Smooth muscle cell (in vitro differentiated cells): ENCODE measurements at regions not wholly inside any gene's neighbourhood (a gene's known extent, or its start where the extent isn't known, plus 50 kb on each side); places are given as distances from the start of the nearest gene placed in this dataset.
"Not testable (repeated sequence)": the region's sequence is repeated elsewhere in the genome, so short reads cannot be mapped to it uniquely, and the experiment has no call there.

Experiments used
- DNase-seq: peaks from one replicate; lab custom pipeline; 2025; ENCODE audit not compliant: unreplicated experiment; lab: John Stamatoyannopoulos, UW
- H2AFZ ChIP-seq: fragments of 200-600 bp; sonication (generic); 2 replicates; pipeline ENCODE4 v1.6.0; 2016; ENCODE audit warnings: antibody characterized with exemption, low read depth, mild to moderate bottlenecking
- H3F3A ChIP-seq: fragments of 200-600 bp; sonication (generic); 2 replicates; pipeline ENCODE4 v1.6.0; 2017; ENCODE audit warnings: antibody characterized with exemption, low read depth
- H3K27ac ChIP-seq: fragments of 200-600 bp; sonication (generic); 2 replicates; pipeline ENCODE4 v1.5.1; 2016; ENCODE audit warnings: low read depth, mild to moderate bottlenecking
- H3K27me3 ChIP-seq: fragments of 200-600 bp; sonication (generic); 2 replicates; pipeline ENCODE4 v1.6.1; 2016; ENCODE audit warnings: low read depth, mild to moderate bottlenecking
- H3K36me3 ChIP-seq: fragments of 200-600 bp; sonication (generic); 2 replicates; pipeline ENCODE4 v1.5.1; 2016; ENCODE audit warnings: low read depth
- H3K4me1 ChIP-seq: fragments of 200-600 bp; sonication (generic); 2 replicates; pipeline ENCODE4 v1.5.1; 2016; ENCODE audit warnings: low read depth
- H3K4me2 ChIP-seq: fragments of 200-600 bp; sonication (generic); 2 replicates; pipeline ENCODE4 v1.6.0; 2016; ENCODE audit warnings: mild to moderate bottlenecking
- H3K4me3 ChIP-seq: fragments of 200-600 bp; sonication (generic); 2 replicates; pipeline ENCODE4 v1.5.1; 2016; ENCODE audit warnings: mild to moderate bottlenecking
- H3K79me2 ChIP-seq: fragments of 200-600 bp; sonication (generic); 2 replicates; pipeline ENCODE4 v1.6.0; 2016; ENCODE audit warnings: low read depth, mild to moderate bottlenecking
- H3K9ac ChIP-seq: fragments of 200-600 bp; sonication (generic); 2 replicates; pipeline ENCODE4 v1.6.0; 2016; ENCODE audit warnings: low read depth
- H3K9me3 ChIP-seq: fragments of 200-600 bp; sonication (generic); replicated peaks from 2 replicates; pipeline ENCODE4 v1.5.1; 2016; ENCODE audit warnings: low read depth
- H4K20me1 ChIP-seq: fragments of 200-600 bp; sonication (generic); 2 replicates; pipeline ENCODE4 v1.6.0; 2016; ENCODE audit warnings: low read depth
- WGBS: methylation state at CpG from one replicate; pipeline ENCODE4 v1.1.7; 2016; ENCODE audit warnings: low lambda C conversion rate; 5-methylcytosine and 5-hydroxymethylcytosine counted together
- TF ChIP-seq, protein P1 (sequence below): fragments of 200-600 bp; sonication (generic); IDR thresholded peaks from 2 replicates; pipeline ENCODE4 v1.5.1; 2017; ENCODE audit warnings: borderline replicate concordance, mild to moderate bottlenecking, antibody characterized with exemption; ENCODE audit not compliant: insufficient read depth, poor library complexity, severe bottlenecking

GRCh38 chr10:114749510-114749909 lies 72.1 kb upstream of the FHIP2A start:
- Histone ChIP-seq H4K20me1 (no peaks in the 10 kb centered on the region), H3K4me3 (no peak overlapping the region), H3K27me3 (no peaks in the 10 kb centered on the region), H2AFZ (no peak overlapping the region), H3K9ac (no peak overlapping the region), H3K9me3 (no peaks in the 10 kb centered on the region), H3K27ac (no peak overlapping the region), H3F3A (no peaks in the 10 kb centered on the region), H3K4me2 (no peak overlapping the region), H3K79me2 (no peaks in the 10 kb centered on the region), H3K4me1 (peaks cover 7% of the 10 kb centered on the region), H3K36me3 (no peaks in the 10 kb centered on the region)
- TF ChIP-seq, protein P1, sequence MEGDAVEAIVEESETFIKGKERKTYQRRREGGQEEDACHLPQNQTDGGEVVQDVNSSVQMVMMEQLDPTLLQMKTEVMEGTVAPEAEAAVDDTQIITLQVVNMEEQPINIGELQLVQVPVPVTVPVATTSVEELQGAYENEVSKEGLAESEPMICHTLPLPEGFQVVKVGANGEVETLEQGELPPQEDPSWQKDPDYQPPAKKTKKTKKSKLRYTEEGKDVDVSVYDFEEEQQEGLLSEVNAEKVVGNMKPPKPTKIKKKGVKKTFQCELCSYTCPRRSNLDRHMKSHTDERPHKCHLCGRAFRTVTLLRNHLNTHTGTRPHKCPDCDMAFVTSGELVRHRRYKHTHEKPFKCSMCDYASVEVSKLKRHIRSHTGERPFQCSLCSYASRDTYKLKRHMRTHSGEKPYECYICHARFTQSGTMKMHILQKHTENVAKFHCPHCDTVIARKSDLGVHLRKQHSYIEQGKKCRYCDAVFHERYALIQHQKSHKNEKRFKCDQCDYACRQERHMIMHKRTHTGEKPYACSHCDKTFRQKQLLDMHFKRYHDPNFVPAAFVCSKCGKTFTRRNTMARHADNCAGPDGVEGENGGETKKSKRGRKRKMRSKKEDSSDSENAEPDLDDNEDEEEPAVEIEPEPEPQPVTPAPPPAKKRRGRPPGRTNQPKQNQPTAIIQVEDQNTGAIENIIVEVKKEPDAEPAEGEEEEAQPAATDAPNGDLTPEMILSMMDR, result no peak
- no peak for DNase-seq
- WGBS, result 85% methylated on average over 6 of the region's 6 CpGs

- Histone ChIP-seq H3K4me1 (peaks cover 7% of the 10 kb centered on the region), H4K20me1 (no peaks in the 10 kb centered on the region), H3F3A (no peaks in the 10 kb centered on the region), H3K9ac (no peak overlapping the region), H3K79me2 (no peaks in the 10 kb centered on the region), H3K27ac (no peak overlapping the region), H2AFZ (no peak overlapping the region), H3K4me3 (no peak overlapping the region), H3K36me3 (no peaks in the 10 kb centered on the region), H3K9me3 (no peaks in the 10 kb centered on the region), H3K4me2 (no peak overlapping the region), H3K27me3 (no peaks in the 10 kb centered on the region)
- DNase-seq, result no peak
- TF ChIP-seq, protein P1, result no peak
- WGBS, result 94% methylated on average over 3 of the region's 3 CpGs
These were observed 69.7 kb upstream of the FHIP2A start for GRCh38 chr10:114751856-114752255.

DNA sequence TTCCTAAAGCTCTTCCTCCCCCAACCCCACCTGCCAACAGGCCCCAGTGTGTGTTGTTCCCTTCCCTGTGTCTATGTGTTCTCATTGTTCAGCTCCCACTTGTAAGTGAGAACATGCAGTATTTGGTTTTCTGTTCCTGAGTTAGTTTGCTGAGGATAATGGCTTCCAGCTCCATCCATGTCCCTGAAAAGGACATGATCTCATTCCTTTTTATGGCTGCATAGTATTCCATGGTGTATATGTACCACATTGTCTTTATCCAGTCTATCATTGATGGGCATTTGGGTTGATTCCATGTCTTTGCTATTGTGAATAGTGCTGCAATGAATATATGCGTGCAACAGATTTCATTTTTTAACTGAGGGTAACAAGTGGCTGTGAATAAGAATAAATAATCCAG lies 69.0 kb upstream of the FHIP2A start:
- not testable (repeated sequence) for H4K20me1 ChIP-seq, DNase-seq
- WGBS, result 100% methylated on average over 1 of the region's 1 CpG

GRCh38 chr10:114753126-114753525 lies 68.5 kb upstream of the FHIP2A start:
- Histone ChIP-seq H3K4me1 (peaks cover 7% of the 10 kb centered on the region), H3K27me3 (no peaks in the 10 kb centered on the region), H3K27ac (peak overlapping the region; percentile 66), H4K20me1 (no peaks in the 10 kb centered on the region), H3K9ac (no peak overlapping the region), H3K4me3 (no peak overlapping the region), H2AFZ (no peak overlapping the region), H3K36me3 (no peaks in the 10 kb centered on the region), H3K4me2 (peak overlapping the region; percentile 42), H3K79me2 (no peaks in the 10 kb centered on the region), H3F3A (no peaks in the 10 kb centered on the region), H3K9me3 (no peaks in the 10 kb centered on the region)
- TF ChIP-seq, protein P1, result no peak
- no peak for DNase-seq
- WGBS, result 52% methylated on average over 5 of the region's 5 CpGs

More for the DNA sequence above, 69.0 kb upstream of the FHIP2A start:
- H3K9me3 ChIP-seq, H3K4me2 ChIP-seq, H3F3A ChIP-seq, H3K27ac ChIP-seq, H3K27me3 ChIP-seq, H3K36me3 ChIP-seq, H3K4me1 ChIP-seq, H3K79me2 ChIP-seq, H3K9ac ChIP-seq, H3K4me3 ChIP-seq, H2AFZ ChIP-seq: not testable (repeated sequence)
